ENCODE measurements at regions not wholly inside any gene's neighbourhood (a gene's known extent, or its start where the extent isn't known, plus 50 kb on each side); places are given as distances from the start of the nearest gene placed in this dataset.

DNA sequence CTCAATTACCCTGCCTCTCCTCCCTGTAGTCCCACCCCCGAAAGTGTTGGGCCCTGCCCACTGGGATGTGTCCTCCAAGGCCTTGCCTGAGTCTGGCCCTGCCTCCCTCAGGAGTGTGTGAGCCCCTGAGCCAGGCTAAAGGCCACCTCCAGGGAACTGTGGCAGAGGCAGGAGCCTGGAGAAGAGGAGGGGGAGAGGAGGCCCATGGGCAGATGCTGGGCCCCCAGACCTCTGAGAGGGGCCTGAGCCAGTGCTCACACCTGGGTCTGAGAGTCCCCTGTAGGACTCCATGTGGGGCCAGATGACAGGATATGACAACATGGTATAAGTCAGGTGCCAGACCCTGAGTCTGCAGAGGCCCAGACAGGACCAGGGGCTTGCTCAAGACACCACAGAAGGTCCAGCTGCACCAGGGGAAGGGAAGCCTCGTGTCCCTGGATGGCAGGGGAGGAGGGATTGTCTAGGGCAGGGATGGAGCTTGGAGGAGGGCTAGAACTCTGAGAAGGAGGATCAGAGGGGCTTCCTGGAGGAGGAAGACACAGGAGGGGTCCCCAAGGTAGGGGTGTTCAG, 217.9 kb downstream of the TBC1D2B start:
- no peak overlapping the region for H3K9ac ChIP-seq (ENCODE audit: insufficient read depth, low read depth, low read length)
- POLR2A ChIA-PET, result no interaction called here
- in situ Hi-C loops (cut with HindIII; ENCODE audit: extremely low pct_ligation_motif_present, low pct_unique_long_range_greater_than_20kb), result no loop called here
- H3K4me2 ChIP-seq (ENCODE audit: low read depth, low read length), result peak overlapping the region; percentile 7; the same call in 1 of the 2 replicates
- no peaks in the 10 kb centered on the region for H3K79me2 ChIP-seq (ENCODE audit: insufficient read depth, low read length)
- H3K4me1 ChIP-seq (ENCODE audit: insufficient read depth, low read length), result peaks cover 11% of the 10 kb centered on the region
- H3K36me3 ChIP-seq (replicated peaks in 1 of 2; ENCODE audit: control insufficient read depth in 1 of 2, insufficient read depth in 2 of 2, low read length in 2 of 2), result no peaks in the 10 kb centered on the region
- no peak for FAIRE-seq
- 0% methylated on average over 2 of the region's 2 CpGs for WGBS (ENCODE audit: low lambda C conversion rate)
- peak; percentile 43 for ATAC-seq
- H3K27me3 ChIP-seq (ENCODE audit: control insufficient read depth in 1 of 2, insufficient read depth in 2 of 2, low read length in 2 of 2), result peaks cover 2 to 16% of the 10 kb centered on the region in 2 experiments; a peak in 4 of 5 replicates
- no peak overlapping the region for H3K4me3 ChIP-seq (replicated peaks in 1 of 3; ENCODE audit: insufficient read depth in 1 of 3, low read depth in 2 of 3, low read length in 3 of 3)
- no peak for DNase-seq (ENCODE audit: low spot score)
- no TSS peak for BruUV-seq (replicated peaks)
- H3K9me3 ChIP-seq (ENCODE audit: low read length), result no peaks in the 10 kb centered on the region
- no peak overlapping the region for H2AFZ ChIP-seq (ENCODE audit: low read length)
- TF ChIP-seq HOXD1 (CRISPR knock-in tag; IDR thresholded peaks at IDR 0.05) (no peak), MBD4 (IDR thresholded peaks at IDR 0.05; ENCODE audit: borderline replicate concordance, low read length) (no peak)
- TF ChIP-seq, protein P1, sequence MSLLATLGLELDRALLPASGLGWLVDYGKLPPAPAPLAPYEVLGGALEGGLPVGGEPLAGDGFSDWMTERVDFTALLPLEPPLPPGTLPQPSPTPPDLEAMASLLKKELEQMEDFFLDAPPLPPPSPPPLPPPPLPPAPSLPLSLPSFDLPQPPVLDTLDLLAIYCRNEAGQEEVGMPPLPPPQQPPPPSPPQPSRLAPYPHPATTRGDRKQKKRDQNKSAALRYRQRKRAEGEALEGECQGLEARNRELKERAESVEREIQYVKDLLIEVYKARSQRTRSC (CRISPR knock-in tag; IDR thresholded peaks at IDR 0.05; ENCODE audit: low read depth), result no peak
- intact Hi-C loops (cut with micrococcal nuclease; ENCODE audit: unreplicated experiment), result no loop called here
- CTCF ChIA-PET (ENCODE audit: low intra/inter-chr PET ratio, low total read pairs), result no interaction called here
- H4K20me1 ChIP-seq (ENCODE audit: insufficient read depth, low read length), result no peaks in the 10 kb centered on the region
- no peak overlapping the region for H3K27ac ChIP-seq (ENCODE audit: extremely low read length, insufficient read depth, low read length)

DNA sequence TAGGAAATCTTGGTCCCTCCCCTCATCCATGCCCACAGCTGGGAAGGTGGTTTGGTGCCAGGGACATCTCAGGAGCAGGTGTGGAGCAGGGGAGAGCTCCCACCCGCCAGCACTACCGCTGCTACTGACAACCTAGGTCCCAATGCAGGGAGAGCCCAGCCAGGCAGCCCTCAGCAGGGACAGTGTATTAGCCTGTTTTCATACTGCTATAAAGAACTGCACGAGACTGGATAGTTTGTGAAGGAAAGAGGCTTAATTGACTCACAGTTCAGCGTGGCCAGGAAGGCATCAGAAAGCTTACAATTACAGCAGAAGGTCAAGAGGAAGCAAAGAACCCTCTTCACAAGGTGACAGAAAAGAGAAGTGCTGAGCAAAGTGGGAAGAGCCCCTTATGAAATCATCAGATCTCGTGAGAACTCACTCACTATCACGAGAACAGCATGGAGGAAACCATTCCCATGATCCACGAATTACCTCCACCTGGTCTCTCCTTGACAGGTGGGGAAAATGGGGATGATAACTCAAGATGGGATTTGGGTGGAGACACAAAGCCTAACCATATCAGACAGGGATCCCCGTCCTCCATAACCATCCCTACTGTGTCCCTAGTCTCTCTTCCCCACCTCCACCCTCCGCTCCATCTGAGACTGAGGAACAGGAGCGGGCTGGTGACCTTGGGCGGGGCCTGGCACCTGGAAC, 218.6 kb downstream of the TBC1D2B start:
- POLR2A ChIA-PET, result no interaction called here
- DNase-seq (ENCODE audit: low spot score) (no peak), ATAC-seq (no peak), FAIRE-seq (no peak)
- WGBS (ENCODE audit: low lambda C conversion rate), result 33% methylated on average over 11 of the region's 11 CpGs
- Histone ChIP-seq H3K4me1 (ENCODE audit: insufficient read depth, low read length) (peaks cover 11% of the 10 kb centered on the region), H3K27me3 (ENCODE audit: control insufficient read depth in 1 of 2, insufficient read depth in 2 of 2, low read length in 2 of 2) (peaks cover 2 to 14% of the 10 kb centered on the region in 2 experiments; a peak in 4 of 5 replicates), H3K9me3 (ENCODE audit: low read length) (no peaks in the 10 kb centered on the region), H3K27ac (ENCODE audit: extremely low read length, insufficient read depth, low read length) (no peak overlapping the region), H4K20me1 (ENCODE audit: insufficient read depth, low read length) (no peaks in the 10 kb centered on the region), H3K4me3 (replicated peaks in 1 of 3; ENCODE audit: insufficient read depth in 1 of 3, low read depth in 2 of 3, low read length in 3 of 3) (no peak overlapping the region), H3K36me3 (replicated peaks in 1 of 2; ENCODE audit: control insufficient read depth in 1 of 2, insufficient read depth in 2 of 2, low read length in 2 of 2) (no peaks in the 10 kb centered on the region), H3K9ac (ENCODE audit: insufficient read depth, low read depth, low read length) (no peak overlapping the region), H2AFZ (ENCODE audit: low read length) (no peak overlapping the region), H3K4me2 (ENCODE audit: low read depth, low read length) (no peak overlapping the region), H3K79me2 (ENCODE audit: insufficient read depth, low read length) (no peaks in the 10 kb centered on the region)
- no TSS peak for BruUV-seq (replicated peaks)
- in situ Hi-C loops (cut with HindIII; ENCODE audit: extremely low pct_ligation_motif_present, low pct_unique_long_range_greater_than_20kb), result no loop called here
- intact Hi-C loops (cut with micrococcal nuclease; ENCODE audit: unreplicated experiment), result no loop called here
- TF ChIP-seq CHD2 (IDR thresholded peaks at IDR 0.05; ENCODE audit: low read depth, low read length), result peak; percentile 83
- TF ChIP-seq, protein P2, sequence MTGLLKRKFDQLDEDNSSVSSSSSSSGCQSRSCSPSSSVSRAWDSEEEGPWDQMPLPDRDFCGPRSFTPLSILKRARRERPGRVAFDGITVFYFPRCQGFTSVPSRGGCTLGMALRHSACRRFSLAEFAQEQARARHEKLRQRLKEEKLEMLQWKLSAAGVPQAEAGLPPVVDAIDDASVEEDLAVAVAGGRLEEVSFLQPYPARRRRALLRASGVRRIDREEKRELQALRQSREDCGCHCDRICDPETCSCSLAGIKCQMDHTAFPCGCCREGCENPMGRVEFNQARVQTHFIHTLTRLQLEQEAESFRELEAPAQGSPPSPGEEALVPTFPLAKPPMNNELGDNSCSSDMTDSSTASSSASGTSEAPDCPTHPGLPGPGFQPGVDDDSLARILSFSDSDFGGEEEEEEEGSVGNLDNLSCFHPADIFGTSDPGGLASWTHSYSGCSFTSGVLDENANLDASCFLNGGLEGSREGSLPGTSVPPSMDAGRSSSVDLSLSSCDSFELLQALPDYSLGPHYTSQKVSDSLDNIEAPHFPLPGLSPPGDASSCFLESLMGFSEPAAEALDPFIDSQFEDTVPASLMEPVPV (CRISPR knock-in tag; IDR thresholded peaks at IDR 0.05), result no peak
- no peak for TF ChIP-seq FLYWCH1 (CRISPR knock-in tag; IDR thresholded peaks at IDR 0.05)
- no peak for TF ChIP-seq STAG1 (CRISPR knock-in tag; IDR thresholded peaks at IDR 0.05)
- TF ChIP-seq FOXK2 (IDR thresholded peaks at IDR 0.05), result no peak
- CTCF ChIA-PET (ENCODE audit: low intra/inter-chr PET ratio, low total read pairs), result no interaction called here
